ENCODE measurements at regions not wholly inside any gene's neighbourhood (a gene's known extent, or its start where the extent isn't known, plus 50 kb on each side); places are given as distances from the start of the nearest gene placed in this dataset.

DNA sequence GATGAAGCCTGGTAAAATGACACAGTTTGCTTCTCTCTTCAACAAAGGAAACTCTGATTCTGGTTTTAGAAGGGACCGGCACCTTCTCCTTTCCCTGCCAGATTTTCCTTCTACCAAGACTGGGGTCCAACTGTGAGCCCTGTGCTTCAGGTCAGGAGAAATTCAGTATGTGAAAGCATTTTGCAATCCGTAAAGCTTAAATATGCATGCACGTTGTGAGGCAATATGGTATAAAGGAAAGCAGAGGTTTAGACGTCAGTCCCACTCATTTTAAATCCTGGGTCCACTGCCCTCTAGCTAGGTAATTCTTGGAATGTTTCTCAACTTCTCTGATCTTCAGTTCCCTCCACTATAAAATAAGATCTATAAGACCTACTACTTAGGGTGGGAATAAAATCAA lies 359.0 kb upstream of the NPSR1 start:
- Histone ChIP-seq H3K79me2 (ENCODE audit: insufficient read depth, low read length) (no peaks in the 10 kb centered on the region), H2AFZ (ENCODE audit: insufficient read depth, low read depth, low read length, poor library complexity, severe bottlenecking) (no peak overlapping the region), H3K4me3 (replicated peaks in 1 of 3; ENCODE audit: low read depth in 2 of 3, low read length in 3 of 3) (no peak overlapping the region), H3K27me3 (ENCODE audit: control insufficient read depth in 2 of 2, insufficient read depth in 2 of 2, low read length in 2 of 2) (no peaks in the 10 kb centered on the region), H3K36me3 (replicated peaks in 1 of 2; ENCODE audit: control insufficient read depth in 1 of 2, insufficient read depth in 2 of 2, low read length in 2 of 2) (no peaks in the 10 kb centered on the region), H3K4me2 (replicated peaks; ENCODE audit: extremely low read depth, low read length, poor library complexity, severe bottlenecking) (no peak overlapping the region), H3K27ac (ENCODE audit: low read depth in 1 of 2, low read length in 2 of 2) (no peak overlapping the region), H4K20me1 (ENCODE audit: insufficient read depth, low read length) (no peaks in the 10 kb centered on the region), H3K9me3 (replicated peaks in 1 of 2; ENCODE audit: control insufficient read depth in 1 of 2, insufficient read depth in 1 of 2, low read length in 2 of 2) (peaks cover 0 to 3% of the 10 kb centered on the region in 2 donors), H3K9ac (ENCODE audit: insufficient read depth, low read length, poor library complexity, severe bottlenecking) (no peak overlapping the region), H3K4me1 (ENCODE audit: control insufficient read depth in 1 of 2, insufficient read depth in 2 of 2, low read length in 2 of 2) (no peaks in the 10 kb centered on the region)
- DNase-seq = no peak
- no CpG with 5 or more reads among the region's 4 CpGs for WGBS (ENCODE audit: insufficient coverage)
- H3K27ac Mint-ChIP-seq = no peak overlapping the region
- H3K4me1 Mint-ChIP-seq = no peaks in the 10 kb centered on the region
- H3K36me3 Mint-ChIP-seq = no peaks in the 10 kb centered on the region
- intact Hi-C loops (cut with micrococcal nuclease) = no loop called here
- H3K4me3 Mint-ChIP-seq = no peak overlapping the region
- H3K9me3 Mint-ChIP-seq = peaks cover 0 to 10% (median 4%) of the 10 kb centered on the region in 7 donors
- TF ChIP-seq, protein P1, sequence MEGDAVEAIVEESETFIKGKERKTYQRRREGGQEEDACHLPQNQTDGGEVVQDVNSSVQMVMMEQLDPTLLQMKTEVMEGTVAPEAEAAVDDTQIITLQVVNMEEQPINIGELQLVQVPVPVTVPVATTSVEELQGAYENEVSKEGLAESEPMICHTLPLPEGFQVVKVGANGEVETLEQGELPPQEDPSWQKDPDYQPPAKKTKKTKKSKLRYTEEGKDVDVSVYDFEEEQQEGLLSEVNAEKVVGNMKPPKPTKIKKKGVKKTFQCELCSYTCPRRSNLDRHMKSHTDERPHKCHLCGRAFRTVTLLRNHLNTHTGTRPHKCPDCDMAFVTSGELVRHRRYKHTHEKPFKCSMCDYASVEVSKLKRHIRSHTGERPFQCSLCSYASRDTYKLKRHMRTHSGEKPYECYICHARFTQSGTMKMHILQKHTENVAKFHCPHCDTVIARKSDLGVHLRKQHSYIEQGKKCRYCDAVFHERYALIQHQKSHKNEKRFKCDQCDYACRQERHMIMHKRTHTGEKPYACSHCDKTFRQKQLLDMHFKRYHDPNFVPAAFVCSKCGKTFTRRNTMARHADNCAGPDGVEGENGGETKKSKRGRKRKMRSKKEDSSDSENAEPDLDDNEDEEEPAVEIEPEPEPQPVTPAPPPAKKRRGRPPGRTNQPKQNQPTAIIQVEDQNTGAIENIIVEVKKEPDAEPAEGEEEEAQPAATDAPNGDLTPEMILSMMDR (IDR thresholded peaks at IDR 0.05) = no peak
- peaks cover 0 to 2% (median 0%) of the 10 kb centered on the region in 3 donors for H3K27me3 Mint-ChIP-seq (ENCODE audit: low read depth in 3 of 3)

DNA sequence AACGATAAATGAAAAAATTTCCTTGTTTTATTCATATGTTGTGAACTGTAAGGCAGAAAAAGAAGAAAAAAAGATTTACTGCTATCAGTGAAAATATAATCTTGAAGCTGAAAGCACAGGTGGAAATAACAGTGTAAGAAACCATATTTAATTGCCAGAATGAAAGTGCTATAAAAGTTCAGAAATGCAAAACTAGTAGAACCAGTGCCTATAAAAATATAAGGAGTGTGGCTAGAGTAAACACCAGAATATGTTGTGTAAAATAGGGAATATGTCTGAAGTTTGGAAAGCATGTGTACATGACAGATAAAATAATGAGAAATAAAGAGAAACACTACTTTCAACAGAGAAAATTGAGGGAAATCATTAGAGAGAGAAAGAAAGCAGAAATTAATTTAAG lies 350.5 kb upstream of the NPSR1 start:
- no peaks in the 10 kb centered on the region for H3K79me2 ChIP-seq (ENCODE audit: insufficient read depth, low read length)
- H3K27me3 ChIP-seq (ENCODE audit: control insufficient read depth in 2 of 2, insufficient read depth in 2 of 2, low read length in 2 of 2) = no peaks in the 10 kb centered on the region
- TF ChIP-seq, protein P1 (IDR thresholded peaks at IDR 0.05) = no peak
- Mint-ChIP-seq H3K4me1 (no peaks in the 10 kb centered on the region), H3K36me3 (no peaks in the 10 kb centered on the region), H3K9me3 (peaks cover 2 to 21% (median 10%) of the 10 kb centered on the region in 7 donors), H3K4me3 (no peak overlapping the region), H3K27ac (no peak overlapping the region), H3K27me3 (ENCODE audit: low read depth in 3 of 3) (peaks cover 0 to 2% (median 0%) of the 10 kb centered on the region in 3 donors)
- no peak overlapping the region for H3K4me3 ChIP-seq (replicated peaks in 1 of 3; ENCODE audit: low read depth in 2 of 3, low read length in 3 of 3)
- no peak for DNase-seq
- H3K4me2 ChIP-seq (replicated peaks; ENCODE audit: extremely low read depth, low read length, poor library complexity, severe bottlenecking) = no peak overlapping the region
- no CpG with 5 or more reads among the region's 1 CpG for WGBS (ENCODE audit: insufficient coverage)
- H3K36me3 ChIP-seq (replicated peaks in 1 of 2; ENCODE audit: control insufficient read depth in 1 of 2, insufficient read depth in 2 of 2, low read length in 2 of 2) = no peaks in the 10 kb centered on the region
- no peak overlapping the region for H2AFZ ChIP-seq (ENCODE audit: insufficient read depth, low read depth, low read length, poor library complexity, severe bottlenecking)
- intact Hi-C loops (cut with micrococcal nuclease) = no loop called here
- no peak overlapping the region for H3K27ac ChIP-seq (ENCODE audit: low read depth in 1 of 2, low read length in 2 of 2)
- H3K9ac ChIP-seq (ENCODE audit: insufficient read depth, low read length, poor library complexity, severe bottlenecking) = no peak overlapping the region
- H3K9me3 ChIP-seq (replicated peaks in 1 of 2; ENCODE audit: control insufficient read depth in 1 of 2, insufficient read depth in 1 of 2, low read length in 2 of 2) = peaks cover 6 to 9% of the 10 kb centered on the region in 2 donors
- H3K4me1 ChIP-seq (ENCODE audit: control insufficient read depth in 1 of 2, insufficient read depth in 2 of 2, low read length in 2 of 2) = no peaks in the 10 kb centered on the region
- no peaks in the 10 kb centered on the region for H4K20me1 ChIP-seq (ENCODE audit: insufficient read depth, low read length)
